DND-41 (cell line): ENCODE measurements at regions not wholly inside any gene's neighbourhood (a gene's known extent, or its start where the extent isn't known, plus 50 kb on each side); places are given as distances from the start of the nearest gene placed in this dataset.

Experiments used
- ATAC-seq: fragments of 200-7000 bp; cut with Tn5 transposase; 3 replicates; pipeline ENCODE4 v1.9.1; 2021; ENCODE audit warnings: low read depth; ENCODE audit not compliant: insufficient read depth
- DNase-seq: peaks from one replicate; pipeline ENCODE4 v3.0.0-alpha.2; 2020
- H2AFZ ChIP-seq: 2 replicates; pipeline ENCODE4 v1.6.0; 2012; ENCODE audit warnings: low read depth, low read length
- H3K27ac ChIP-seq: 2 replicates; pipeline ENCODE4 v1.5.1; 2012; ENCODE audit warnings: low read length, inconsistent platforms
- H3K27me3 ChIP-seq: fragments of 200-600 bp; sonication (generic); 2 replicates; pipeline ENCODE4 v1.6.0; 2012; ENCODE audit warnings: low read length, mild to moderate bottlenecking, inconsistent platforms; ENCODE audit not compliant: insufficient read depth, poor library complexity
- H3K36me3 ChIP-seq: 2 replicates; pipeline ENCODE4 v1.5.1; 2012; ENCODE audit warnings: low read length, inconsistent platforms; ENCODE audit not compliant: insufficient read depth
- H3K4me1 ChIP-seq: 2 replicates; pipeline ENCODE4 v1.5.1; 2012; ENCODE audit warnings: mild to moderate bottlenecking, low read length; ENCODE audit not compliant: insufficient read depth
- H3K4me2 ChIP-seq: 2 replicates; pipeline ENCODE4 v1.6.0; 2012; ENCODE audit warnings: mild to moderate bottlenecking, moderate library complexity, low read length, inconsistent platforms; ENCODE audit not compliant: insufficient read depth
- H3K4me3 ChIP-seq, 2 experiments: fragments of 200-600 bp in 1 of 2; shearing (Covaris generic) in 1 of 2; 2 replicates each; pipeline ENCODE4 v1.5.1; 2012 to 2016; ENCODE audit warnings: inconsistent platforms in 2 of 2, low read length in 2 of 2, mild to moderate bottlenecking in 2 of 2, low read depth in 1 of 2, moderate library complexity in 1 of 2
- H3K79me2 ChIP-seq: 2 replicates; pipeline ENCODE4 v1.6.0; 2012; ENCODE audit warnings: low read length, inconsistent platforms; ENCODE audit not compliant: insufficient read depth
- H3K9ac ChIP-seq: 2 replicates; pipeline ENCODE4 v1.6.0; 2012; ENCODE audit warnings: low read depth, mild to moderate bottlenecking, inconsistent platforms, low read length, moderate library complexity
- H3K9me3 ChIP-seq: 2 replicates; pipeline ENCODE4 v1.5.1; 2012; ENCODE audit warnings: low read length, moderate library complexity, mild to moderate bottlenecking, inconsistent platforms; ENCODE audit not compliant: insufficient read depth, severe bottlenecking
- H4K20me1 ChIP-seq: 2 replicates; pipeline ENCODE4 v1.6.0; 2012; ENCODE audit warnings: low read length; ENCODE audit not compliant: insufficient read depth
- EZH2 ChIP-seq: IDR thresholded peaks from 3 replicates; pipeline ENCODE4 v1.6.1; 2012; ENCODE audit warnings: borderline replicate concordance, low read depth, mild to moderate bottlenecking, moderate library complexity, low read length, inconsistent platforms; ENCODE audit not compliant: severe bottlenecking
- TF ChIP-seq, protein P1 (sequence below): IDR thresholded peaks from 2 replicates; pipeline ENCODE4 v1.5.1; 2012; ENCODE audit warnings: borderline replicate concordance, low read length, moderate library complexity, mild to moderate bottlenecking; ENCODE audit not compliant: poor library complexity, severe bottlenecking; ENCODE audit errors: extremely low read depth

DNA sequence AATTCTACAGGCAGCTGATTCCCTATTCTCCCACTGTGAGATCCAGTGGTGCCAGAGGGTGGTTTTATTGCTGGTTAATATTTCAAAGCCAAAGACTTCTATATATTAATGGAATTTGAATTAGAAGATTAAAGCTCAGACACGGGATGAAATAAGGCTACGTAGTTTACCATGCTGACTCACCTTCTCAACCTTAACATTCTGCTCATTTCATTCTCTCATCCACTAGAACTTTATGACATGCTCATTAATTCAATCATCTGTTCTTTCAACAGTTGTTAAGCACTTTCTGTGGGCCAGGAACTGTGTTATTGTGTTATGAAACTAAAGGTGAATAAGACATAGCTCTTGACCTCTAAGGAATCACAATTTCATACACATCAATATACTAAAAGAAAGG is 456.9 kb upstream of the MAP3K7 start:
- Histone ChIP-seq H3K9ac (no peak overlapping the region), H3K79me2 (no peaks in the 10 kb centered on the region), H3K27ac (no peak overlapping the region), H3K4me1 (no peaks in the 10 kb centered on the region), H3K36me3 (no peaks in the 10 kb centered on the region), H3K4me3 (no peak overlapping the region), H3K4me2 (no peak overlapping the region), H3K9me3 (no peaks in the 10 kb centered on the region), H3K27me3 (no peaks in the 10 kb centered on the region), H2AFZ (no peak overlapping the region), H4K20me1 (no peaks in the 10 kb centered on the region)
- no peak for ATAC-seq
- DNase-seq = no peak
- TF ChIP-seq, protein P1, sequence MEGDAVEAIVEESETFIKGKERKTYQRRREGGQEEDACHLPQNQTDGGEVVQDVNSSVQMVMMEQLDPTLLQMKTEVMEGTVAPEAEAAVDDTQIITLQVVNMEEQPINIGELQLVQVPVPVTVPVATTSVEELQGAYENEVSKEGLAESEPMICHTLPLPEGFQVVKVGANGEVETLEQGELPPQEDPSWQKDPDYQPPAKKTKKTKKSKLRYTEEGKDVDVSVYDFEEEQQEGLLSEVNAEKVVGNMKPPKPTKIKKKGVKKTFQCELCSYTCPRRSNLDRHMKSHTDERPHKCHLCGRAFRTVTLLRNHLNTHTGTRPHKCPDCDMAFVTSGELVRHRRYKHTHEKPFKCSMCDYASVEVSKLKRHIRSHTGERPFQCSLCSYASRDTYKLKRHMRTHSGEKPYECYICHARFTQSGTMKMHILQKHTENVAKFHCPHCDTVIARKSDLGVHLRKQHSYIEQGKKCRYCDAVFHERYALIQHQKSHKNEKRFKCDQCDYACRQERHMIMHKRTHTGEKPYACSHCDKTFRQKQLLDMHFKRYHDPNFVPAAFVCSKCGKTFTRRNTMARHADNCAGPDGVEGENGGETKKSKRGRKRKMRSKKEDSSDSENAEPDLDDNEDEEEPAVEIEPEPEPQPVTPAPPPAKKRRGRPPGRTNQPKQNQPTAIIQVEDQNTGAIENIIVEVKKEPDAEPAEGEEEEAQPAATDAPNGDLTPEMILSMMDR = no peak
- TF ChIP-seq EZH2 = no peak

DNA sequence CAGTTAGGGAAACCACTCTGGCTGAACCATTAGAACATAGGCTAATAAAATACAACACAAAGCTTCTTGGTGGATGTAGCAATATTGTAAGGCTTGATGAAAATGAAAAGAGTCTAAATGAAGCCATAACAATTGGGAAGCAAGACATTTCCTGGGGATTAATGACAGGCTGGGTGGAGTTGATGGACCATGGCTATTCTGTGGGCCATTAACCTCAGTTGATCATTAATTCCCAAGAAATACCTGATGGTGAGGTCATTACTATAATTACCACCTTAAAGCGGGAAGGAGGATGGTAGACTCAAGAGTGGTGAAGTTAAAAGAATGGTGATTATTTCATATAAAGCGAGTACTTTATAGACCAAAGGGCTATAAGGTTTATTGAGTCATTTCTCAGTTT is 455.8 kb upstream of the MAP3K7 start:
- Histone ChIP-seq H3K4me1 (no peaks in the 10 kb centered on the region), H3K36me3 (no peaks in the 10 kb centered on the region), H3K4me2 (no peak overlapping the region), H3K79me2 (no peaks in the 10 kb centered on the region), H3K4me3 (no peak overlapping the region), H3K27me3 (no peaks in the 10 kb centered on the region), H3K9me3 (no peaks in the 10 kb centered on the region), H4K20me1 (no peaks in the 10 kb centered on the region), H2AFZ (no peak overlapping the region), H3K9ac (no peak overlapping the region), H3K27ac (no peak overlapping the region)
- ATAC-seq (no peak), DNase-seq (no peak)
- TF ChIP-seq EZH2 = no peak
- TF ChIP-seq, protein P1 = no peak

- ATAC-seq (no peak), DNase-seq (no peak)
- Histone ChIP-seq H3K27me3 (peaks cover 19% of the 10 kb centered on the region), H3K79me2 (no peaks in the 10 kb centered on the region), H3K36me3 (no peaks in the 10 kb centered on the region), H3K9ac (no peak overlapping the region), H3K4me3 (no peak overlapping the region), H3K4me1 (no peaks in the 10 kb centered on the region), H2AFZ (no peak overlapping the region), H3K9me3 (no peaks in the 10 kb centered on the region), H3K27ac (no peak overlapping the region), H3K4me2 (no peak overlapping the region), H4K20me1 (no peaks in the 10 kb centered on the region)
- no peak for TF ChIP-seq EZH2
- TF ChIP-seq, protein P1 = no peak
Measured at GRCh38 chr6:91033964-91034363, 447.1 kb upstream of the MAP3K7 start.

GRCh38 chr6:91031581-91031980 is 444.7 kb upstream of the MAP3K7 start:
- no peak overlapping the region for H3K27ac ChIP-seq
- no peak for TF ChIP-seq EZH2
- TF ChIP-seq, protein P1 = no peak

More at GRCh38 chr6:91031581-91031980, 444.7 kb upstream of the MAP3K7 start:
- no peak overlapping the region for H3K4me3 ChIP-seq
- H3K9ac ChIP-seq = no peak overlapping the region
- ATAC-seq (no peak), DNase-seq (no peak)
- H3K4me2 ChIP-seq = no peak overlapping the region
- H3K9me3 ChIP-seq = no peaks in the 10 kb centered on the region
- H3K4me1 ChIP-seq = no peaks in the 10 kb centered on the region
- H2AFZ ChIP-seq = no peak overlapping the region
- no peaks in the 10 kb centered on the region for H4K20me1 ChIP-seq
- peaks cover 17% of the 10 kb centered on the region for H3K27me3 ChIP-seq
- H3K79me2 ChIP-seq = no peaks in the 10 kb centered on the region
- H3K36me3 ChIP-seq = no peaks in the 10 kb centered on the region
